H1 (cell line): ENCODE measurements at regions not wholly inside any gene's neighbourhood (a gene's known extent, or its start where the extent isn't known, plus 50 kb on each side); places are given as distances from the start of the nearest gene placed in this dataset.

ENCODE experiments used
- GTF2F1 ChIP-seq: IDR thresholded peaks from 2 replicates; pipeline ENCODE4 v1.6.1; 2012; ENCODE audit warnings: low read depth, low read length, improper control_type of control experiment, borderline replicate concordance
- RFX5 ChIP-seq: IDR thresholded peaks from 2 replicates; pipeline ENCODE4 v1.6.1; 2011; ENCODE audit warnings: low read depth, low read length, improper control_type of control experiment, borderline replicate concordance
- TAF1 ChIP-seq: IDR thresholded peaks from 2 replicates; pipeline ENCODE4 v1.6.1; 2011; ENCODE audit warnings: mild to moderate bottlenecking, low read depth, low read length
- ZNF274 ChIP-seq: IDR thresholded peaks from 2 replicates; pipeline ENCODE4 v1.7.0; 2012; ENCODE audit warnings: low read length, borderline replicate concordance; ENCODE audit errors: extremely low read depth
- TF ChIP-seq, protein P1 (sequence below), 3 experiments: IDR thresholded peaks; 1 replicate in 2 of 3; 2 replicates in 1 of 3; pipeline versions ENCODE4 v1.5.1 to v1.6.1; 2011; ENCODE audit warnings: low read length in 3 of 3, mild to moderate bottlenecking in 3 of 3, inconsistent platforms in 2 of 3, low read depth in 1 of 3, moderate library complexity in 1 of 3; ENCODE audit not compliant: insufficient read depth in 1 of 3; ENCODE audit errors: control extremely low read depth in 1 of 3

DNA sequence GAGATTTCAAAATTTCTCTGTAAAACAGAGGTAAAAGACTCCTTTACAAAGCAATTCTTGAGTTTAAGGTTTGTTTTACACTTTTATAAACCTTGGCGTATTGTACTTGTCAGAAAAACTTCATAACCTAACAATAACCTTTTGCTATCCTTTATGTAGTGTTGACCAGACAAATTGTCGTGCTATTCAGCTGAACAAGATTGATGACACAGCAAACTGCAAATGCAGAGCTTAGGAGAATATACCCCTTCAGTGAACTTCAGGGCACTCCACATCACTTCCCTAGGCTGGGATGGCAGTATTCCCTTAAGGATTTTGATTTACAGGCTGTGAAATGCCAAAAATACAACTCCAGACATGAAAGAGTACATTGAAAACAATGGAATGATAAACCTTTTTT is 89.2 kb upstream of the CDH18 start:
- TF ChIP-seq TAF1 (no peak), ZNF274 (no peak), GTF2F1 (no peak), RFX5 (no peak)
- TF ChIP-seq, protein P1, sequence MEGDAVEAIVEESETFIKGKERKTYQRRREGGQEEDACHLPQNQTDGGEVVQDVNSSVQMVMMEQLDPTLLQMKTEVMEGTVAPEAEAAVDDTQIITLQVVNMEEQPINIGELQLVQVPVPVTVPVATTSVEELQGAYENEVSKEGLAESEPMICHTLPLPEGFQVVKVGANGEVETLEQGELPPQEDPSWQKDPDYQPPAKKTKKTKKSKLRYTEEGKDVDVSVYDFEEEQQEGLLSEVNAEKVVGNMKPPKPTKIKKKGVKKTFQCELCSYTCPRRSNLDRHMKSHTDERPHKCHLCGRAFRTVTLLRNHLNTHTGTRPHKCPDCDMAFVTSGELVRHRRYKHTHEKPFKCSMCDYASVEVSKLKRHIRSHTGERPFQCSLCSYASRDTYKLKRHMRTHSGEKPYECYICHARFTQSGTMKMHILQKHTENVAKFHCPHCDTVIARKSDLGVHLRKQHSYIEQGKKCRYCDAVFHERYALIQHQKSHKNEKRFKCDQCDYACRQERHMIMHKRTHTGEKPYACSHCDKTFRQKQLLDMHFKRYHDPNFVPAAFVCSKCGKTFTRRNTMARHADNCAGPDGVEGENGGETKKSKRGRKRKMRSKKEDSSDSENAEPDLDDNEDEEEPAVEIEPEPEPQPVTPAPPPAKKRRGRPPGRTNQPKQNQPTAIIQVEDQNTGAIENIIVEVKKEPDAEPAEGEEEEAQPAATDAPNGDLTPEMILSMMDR (IDR thresholded peaks at IDR 0.05; ENCODE audit: control extremely low read depth in 1 of 3, insufficient read depth in 1 of 3, low read depth in 1 of 3, low read length in 3 of 3), result no peak
